HG03097 (cell line): ENCODE measurements at regions not wholly inside any gene's neighbourhood (a gene's known extent, or its start where the extent isn't known, plus 50 kb on each side); places are given as distances from the start of the nearest gene placed in this dataset.
"Not testable (repeated sequence)": the region's sequence is repeated elsewhere in the genome, so short reads cannot be mapped to it uniquely, and the experiment has no call there.

ENCODE experiments used
- ATAC-seq: cut with Tn5 transposase; IDR thresholded peaks from one replicate; pipeline ENCODE4 v1.9.1; 2021; ENCODE audit not compliant: unreplicated experiment, low FRiP score

- ATAC-seq: no peak
These were observed 490.4 kb upstream of the PROK2 start for GRCh38 chr3:72275331-72275751.

GRCh38 chr3:72274493-72275330 is 489.8 kb upstream of the PROK2 start:
- ATAC-seq: no peak

GRCh38 chr3:72273615-72274014 is 488.7 kb upstream of the PROK2 start:
- no peak for ATAC-seq

- ATAC-seq: no peak
These were observed 487.4 kb upstream of the PROK2 start for GRCh38 chr3:72272356-72272755.

GRCh38 chr3:72271923-72272322 is 487.0 kb upstream of the PROK2 start:
- ATAC-seq: no peak

GRCh38 chr3:72271216-72271615 is 486.3 kb upstream of the PROK2 start:
- no peak for ATAC-seq

- ATAC-seq: no peak
These were observed 485.8 kb upstream of the PROK2 start for GRCh38 chr3:72270730-72271129.

- no peak for ATAC-seq
These were observed 485.2 kb upstream of the PROK2 start for GRCh38 chr3:72270072-72270681.

- ATAC-seq: no peak
These were observed 484.5 kb upstream of the PROK2 start for GRCh38 chr3:72269475-72269874.

GRCh38 chr3:72266921-72267524 is 482.1 kb upstream of the PROK2 start:
- ATAC-seq: not testable (repeated sequence)

- no peak for ATAC-seq
These were observed 481.0 kb upstream of the PROK2 start for GRCh38 chr3:72266016-72266370.

GRCh38 chr3:72265256-72266015 is 480.5 kb upstream of the PROK2 start:
- ATAC-seq: no peak

GRCh38 chr3:72263223-72263990 is 478.5 kb upstream of the PROK2 start:
- no peak for ATAC-seq

GRCh38 chr3:72262736-72263135 is 477.8 kb upstream of the PROK2 start:
- no peak for ATAC-seq

GRCh38 chr3:72261566-72262564 is 476.9 kb upstream of the PROK2 start:
- no peak for ATAC-seq

- no peak for ATAC-seq
These were observed 475.6 kb upstream of the PROK2 start for GRCh38 chr3:72260588-72260910.

- no peak for ATAC-seq
These were observed 475.0 kb upstream of the PROK2 start for GRCh38 chr3:72259755-72260587.

GRCh38 chr3:72258361-72259141 is 473.6 kb upstream of the PROK2 start:
- no peak for ATAC-seq
